ENCODE measurements at regions not wholly inside any gene's neighbourhood (a gene's known extent, or its start where the extent isn't known, plus 50 kb on each side); places are given as distances from the start of the nearest gene placed in this dataset.

DNA sequence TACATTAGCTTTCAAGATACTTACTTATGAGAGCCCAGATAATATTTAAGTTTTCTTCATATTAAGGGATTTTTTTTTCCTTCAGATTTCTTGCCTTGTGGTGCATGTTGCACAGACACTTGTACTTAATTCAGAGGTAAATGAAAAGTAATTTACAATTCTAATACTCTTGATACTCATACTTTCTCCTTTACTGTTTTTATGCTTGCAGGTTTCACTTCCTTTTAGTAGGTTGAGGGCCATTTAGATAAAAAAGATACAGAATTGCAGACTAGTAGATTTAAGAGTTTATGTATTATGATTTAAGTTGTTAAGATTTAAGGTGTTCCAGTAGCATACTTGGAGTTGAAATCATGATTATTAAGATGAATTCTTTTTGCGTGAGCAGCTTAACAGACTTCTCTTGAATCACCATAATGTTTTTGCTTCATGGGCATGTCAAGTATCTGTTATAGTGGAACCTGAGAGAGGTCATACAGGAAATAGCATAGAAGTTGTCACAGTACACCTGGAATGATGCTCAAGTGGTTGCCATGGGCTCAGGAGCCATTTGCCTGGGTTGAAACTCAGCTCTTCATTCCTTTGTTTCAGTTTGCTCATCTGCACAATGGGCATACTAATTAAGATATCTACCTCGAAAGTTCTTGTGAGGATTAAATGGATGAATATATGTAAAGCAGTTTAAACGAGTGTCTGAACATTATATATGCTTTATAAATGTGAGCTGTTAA is 174.8 kb upstream of the PRPS1L1 start:
- TF ChIP-seq, protein P1, sequence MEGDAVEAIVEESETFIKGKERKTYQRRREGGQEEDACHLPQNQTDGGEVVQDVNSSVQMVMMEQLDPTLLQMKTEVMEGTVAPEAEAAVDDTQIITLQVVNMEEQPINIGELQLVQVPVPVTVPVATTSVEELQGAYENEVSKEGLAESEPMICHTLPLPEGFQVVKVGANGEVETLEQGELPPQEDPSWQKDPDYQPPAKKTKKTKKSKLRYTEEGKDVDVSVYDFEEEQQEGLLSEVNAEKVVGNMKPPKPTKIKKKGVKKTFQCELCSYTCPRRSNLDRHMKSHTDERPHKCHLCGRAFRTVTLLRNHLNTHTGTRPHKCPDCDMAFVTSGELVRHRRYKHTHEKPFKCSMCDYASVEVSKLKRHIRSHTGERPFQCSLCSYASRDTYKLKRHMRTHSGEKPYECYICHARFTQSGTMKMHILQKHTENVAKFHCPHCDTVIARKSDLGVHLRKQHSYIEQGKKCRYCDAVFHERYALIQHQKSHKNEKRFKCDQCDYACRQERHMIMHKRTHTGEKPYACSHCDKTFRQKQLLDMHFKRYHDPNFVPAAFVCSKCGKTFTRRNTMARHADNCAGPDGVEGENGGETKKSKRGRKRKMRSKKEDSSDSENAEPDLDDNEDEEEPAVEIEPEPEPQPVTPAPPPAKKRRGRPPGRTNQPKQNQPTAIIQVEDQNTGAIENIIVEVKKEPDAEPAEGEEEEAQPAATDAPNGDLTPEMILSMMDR (IDR thresholded peaks at IDR 0.05), result no peak
- TF ChIP-seq ZFX (IDR thresholded peaks at IDR 0.05; ENCODE audit: borderline replicate concordance), result no peak

Data from 22Rv1 (cell line).